H1 (cell line): ENCODE measurements at regions not wholly inside any gene's neighbourhood (a gene's known extent, or its start where the extent isn't known, plus 50 kb on each side); places are given as distances from the start of the nearest gene placed in this dataset.

Experiments
- CTCF ChIA-PET: fragments of 300-600 bp; sonication (Branson Sonifier 250); formaldehyde crosslinking; loops from one replicate; lab custom pipeline; 2021; ENCODE audit not compliant: partially characterized antibody; lab: Charles Lee
- POLR2A ChIA-PET: fragments of 300-600 bp; sonication (Branson Sonifier 250); formaldehyde crosslinking; loops from one replicate; lab custom pipeline; 2021; ENCODE audit warnings: inconsistent platforms; ENCODE audit not compliant: partially characterized antibody; lab: Charles Lee
- DNase-seq, 2 experiments: peaks; one replicate each; pipeline versions ENCODE4 v3.0.0 to v3.0.0-alpha.2; 2010 to 2022; ENCODE audit warnings: low spot score in 2 of 2, low read depth in 1 of 2, mixed read lengths in 1 of 2
- FAIRE-seq: peaks from 2 replicates; lab custom pipeline; 2011; peaks lifted over from hg19 to GRCh38; lab: Jason Lieb, UNC
- H2AFZ ChIP-seq: 2 replicates; pipeline ENCODE4 v1.8.1; 2012; ENCODE audit warnings: low read length, inconsistent platforms
- H2AK5ac ChIP-seq: 2 replicates; pipeline ENCODE4 v1.6.1; 2013; ENCODE audit warnings: low read depth, low read length
- H2BK120ac ChIP-seq: replicated peaks from 2 replicates; pipeline ENCODE3; 2013; ENCODE audit warnings: low read depth, low read length, inconsistent platforms
- H2BK12ac ChIP-seq: 2 replicates; pipeline ENCODE4 v1.6.1; 2013; ENCODE audit warnings: low read depth, low read length
- H2BK15ac ChIP-seq: 2 replicates; pipeline ENCODE4 v1.6.1; 2013; ENCODE audit warnings: low read length
- H2BK20ac ChIP-seq: 2 replicates; pipeline ENCODE4 v1.6.1; 2013; ENCODE audit warnings: low read length
- H2BK5ac ChIP-seq: 2 replicates; pipeline ENCODE4 v1.6.1; 2013; ENCODE audit warnings: low read depth, low read length
- H3K14ac ChIP-seq: 2 replicates; pipeline ENCODE4 v1.6.1; 2013; ENCODE audit warnings: inconsistent platforms; ENCODE audit not compliant: insufficient read length
- H3K18ac ChIP-seq: 2 replicates; pipeline ENCODE4 v1.6.1; 2013; ENCODE audit warnings: low read length; ENCODE audit errors: extremely low read depth
- H3K23ac ChIP-seq: 2 replicates; pipeline ENCODE4 v1.6.1; 2013; ENCODE audit warnings: inconsistent platforms; ENCODE audit not compliant: insufficient read length
- H3K23me2 ChIP-seq: 2 replicates; pipeline ENCODE4 v1.6.1; 2013; ENCODE audit warnings: low read depth, low read length
- H3K27ac ChIP-seq: 2 replicates; pipeline ENCODE4 v1.6.1; 2011; ENCODE audit warnings: low read depth, low read length, inconsistent platforms
- H3K27me3 ChIP-seq, 4 experiments: replicated peaks in 1 of 4; 1 replicate in 1 of 4; 2 replicates in 3 of 4; pipeline versions ENCODE4 v1.6.1 to v1.8.1; 2011 to 2013; ENCODE audit warnings: low read length in 3 of 4, mild to moderate bottlenecking in 3 of 4, inconsistent platforms in 2 of 4, mixed read lengths in 2 of 4, moderate library complexity in 1 of 4; ENCODE audit not compliant: control insufficient read depth in 3 of 4, insufficient read depth in 3 of 4; ENCODE audit errors: extremely low read depth in 1 of 4
- H3K36me3 ChIP-seq, 4 experiments: 2 replicates each; pipeline versions ENCODE4 v1.6.1 to v1.8.1; 2011 to 2013; ENCODE audit warnings: mild to moderate bottlenecking in 4 of 4, low read length in 3 of 4, moderate library complexity in 2 of 4, control low read depth in 1 of 4, inconsistent platforms in 1 of 4; ENCODE audit not compliant: insufficient read depth in 4 of 4, control insufficient read depth in 2 of 4
- H3K4ac ChIP-seq: replicated peaks from 2 replicates; pipeline ENCODE3; 2013; ENCODE audit warnings: low read length, low read depth, mixed read lengths, inconsistent platforms; ENCODE audit not compliant: insufficient read length
- H3K4me1 ChIP-seq, 4 experiments: replicated peaks in 1 of 4; 1 replicate in 1 of 4; 2 replicates in 3 of 4; pipeline versions ENCODE4 v1.6.1 to v1.8.1; 2011 to 2013; ENCODE audit warnings: low read length in 3 of 4, inconsistent platforms in 2 of 4, mixed read lengths in 1 of 4; ENCODE audit not compliant: insufficient read depth in 4 of 4, control insufficient read depth in 3 of 4
- H3K4me2 ChIP-seq, 2 experiments: 2 replicates each; pipeline versions ENCODE4 v1.6.1 to v1.8.1; 2011 to 2013; ENCODE audit warnings: low read depth in 2 of 2, low read length in 2 of 2, control low read depth in 1 of 2, inconsistent platforms in 1 of 2, mild to moderate bottlenecking in 1 of 2; ENCODE audit not compliant: insufficient read depth in 1 of 2
- H3K4me3 ChIP-seq, 4 experiments: fragments of 200-600, 300-600 bp in 1 of 4; sonication (generic), shearing (Covaris generic), sonication (Bioruptor Twin) in 1 of 4; 2 replicates each; pipeline versions ENCODE4 v1.5.1 to v1.8.1; 2011 to 2016; ENCODE audit warnings: low read length in 4 of 4, low read depth in 3 of 4, control low read depth in 2 of 4, inconsistent platforms in 2 of 4, mild to moderate bottlenecking in 2 of 4, mixed read lengths in 1 of 4, moderate library complexity in 1 of 4; ENCODE audit not compliant: insufficient read depth in 2 of 4; ENCODE audit errors: extremely low read depth in 1 of 4
- H3K56ac ChIP-seq: replicated peaks from 2 replicates; pipeline ENCODE3; 2013; ENCODE audit warnings: low read depth, mild to moderate bottlenecking, mixed read lengths, low read length, inconsistent platforms; ENCODE audit not compliant: insufficient read length
- H3K79me1 ChIP-seq: 2 replicates; pipeline ENCODE4 v1.6.1; 2013; ENCODE audit warnings: low read depth, low read length, control low read depth
- H3K79me2 ChIP-seq, 2 experiments: 2 replicates each; pipeline versions ENCODE4 v1.6.1 to v1.8.1; 2012 to 2013; ENCODE audit warnings: low read length in 2 of 2, mild to moderate bottlenecking in 2 of 2, inconsistent platforms in 1 of 2; ENCODE audit not compliant: insufficient read depth in 2 of 2, control insufficient read depth in 1 of 2
- H3K9ac ChIP-seq, 4 experiments: replicated peaks in 1 of 4; 1 replicate in 1 of 4; 2 replicates in 3 of 4; pipeline versions ENCODE4 v1.6.1 to v1.8.1; 2011 to 2013; ENCODE audit warnings: low read depth in 3 of 4, low read length in 3 of 4, control low read depth in 2 of 4, mild to moderate bottlenecking in 2 of 4, moderate library complexity in 2 of 4, inconsistent platforms in 1 of 4; ENCODE audit errors: extremely low read depth in 1 of 4
- H3K9me3 ChIP-seq, 2 experiments: 2 replicates each; pipeline versions ENCODE4 v1.6.1 to v1.8.1; 2012 to 2013; ENCODE audit warnings: mild to moderate bottlenecking in 2 of 2, moderate library complexity in 2 of 2, control low read depth in 1 of 2, inconsistent platforms in 1 of 2, low read depth in 1 of 2, low read length in 1 of 2, mixed read lengths in 1 of 2; ENCODE audit not compliant: insufficient read depth in 2 of 2
- H4K20me1 ChIP-seq, 2 experiments: replicated peaks in 1 of 2; 2 replicates each; pipeline versions ENCODE3 to v1.8.1; 2011 to 2013; ENCODE audit warnings: inconsistent platforms in 2 of 2, low read length in 2 of 2, mild to moderate bottlenecking in 1 of 2; ENCODE audit not compliant: insufficient read depth in 2 of 2, control insufficient read depth in 1 of 2
- H4K5ac ChIP-seq: 2 replicates; pipeline ENCODE4 v1.6.1; 2013; ENCODE audit warnings: low read length, low read depth, mixed read lengths, inconsistent platforms; ENCODE audit not compliant: insufficient read length
- H4K8ac ChIP-seq: 2 replicates; pipeline ENCODE4 v1.8.0; 2013; ENCODE audit warnings: mild to moderate bottlenecking, moderate library complexity, low read length, inconsistent platforms; ENCODE audit not compliant: insufficient read depth; ENCODE audit errors: extremely low read depth
- H4K91ac ChIP-seq: replicated peaks from 2 replicates; pipeline ENCODE3; 2013; ENCODE audit warnings: low read length, mixed read lengths, inconsistent platforms; ENCODE audit not compliant: insufficient read length
- CHD1 ChIP-seq: IDR thresholded peaks from 2 replicates; pipeline ENCODE4 v1.6.1; 2012; ENCODE audit warnings: low read depth, low read length, improper control_type of control experiment
- CTBP2 ChIP-seq: IDR thresholded peaks from 2 replicates; pipeline ENCODE4 v1.7.0; 2011; ENCODE audit warnings: borderline replicate concordance, mild to moderate bottlenecking, moderate library complexity, mixed read lengths, low read length; ENCODE audit not compliant: insufficient read depth, insufficient read length
- EGR1 ChIP-seq: IDR thresholded peaks from 2 replicates; pipeline ENCODE4 v1.6.1; 2011; ENCODE audit warnings: low read depth, low read length, borderline replicate concordance
- FOSL1 ChIP-seq: IDR thresholded peaks from 2 replicates; pipeline ENCODE4 v1.6.1; 2011; ENCODE audit warnings: mild to moderate bottlenecking, low read depth, low read length, moderate library complexity; ENCODE audit not compliant: insufficient read depth
- GTF2F1 ChIP-seq: IDR thresholded peaks from 2 replicates; pipeline ENCODE4 v1.6.1; 2012; ENCODE audit warnings: low read depth, low read length, improper control_type of control experiment, borderline replicate concordance
- POU5F1 ChIP-seq: IDR thresholded peaks from 2 replicates; pipeline ENCODE4 v1.6.1; 2011; ENCODE audit warnings: low read depth, mild to moderate bottlenecking, low read length, moderate library complexity
- SIX5 ChIP-seq: IDR thresholded peaks from 2 replicates; pipeline ENCODE4 v1.6.1; 2011; ENCODE audit warnings: mild to moderate bottlenecking, low read depth, low read length
- TAF1 ChIP-seq: IDR thresholded peaks from 2 replicates; pipeline ENCODE4 v1.6.1; 2011; ENCODE audit warnings: mild to moderate bottlenecking, low read depth, low read length
- WGBS, 2 experiments: shearing (Covaris generic) in 1 of 2; methylation state at CpG; one replicate each; pipeline versions ENCODE4 v1.1.6 to v1.1.7; 2013 to 2015; ENCODE audit warnings: low lambda C conversion rate in 2 of 2, mixed read lengths in 2 of 2, inconsistent platforms in 1 of 2, low coverage in 1 of 2, missing lambda C conversion rate in 1 of 2; ENCODE audit not compliant: insufficient replicate concordance in 2 of 2, insufficient coverage in 1 of 2, insufficient read length in 1 of 2; ENCODE audit errors: extremely low coverage in 1 of 2, missing lambda C conversion rate in 1 of 2; 5-methylcytosine and 5-hydroxymethylcytosine counted together

DNA sequence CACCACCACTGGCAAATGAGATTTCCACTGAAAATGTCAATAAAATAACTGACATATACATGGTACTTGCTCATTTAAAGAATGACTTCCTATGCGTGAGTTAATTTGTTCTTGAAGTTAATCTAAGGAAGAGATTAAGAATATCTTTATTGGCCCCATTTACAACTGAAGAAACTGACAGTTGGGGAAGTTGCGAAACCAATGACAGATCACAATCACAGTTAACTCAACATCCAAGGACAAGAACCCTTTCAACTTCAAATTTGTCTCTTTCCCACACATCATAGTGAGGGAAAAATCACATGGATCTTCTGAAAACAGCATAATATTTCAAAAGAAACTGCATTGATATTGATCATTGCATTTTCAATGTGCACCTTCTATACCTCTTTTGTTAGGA, 565.4 kb downstream of the IRS1 start:
- Histone ChIP-seq H3K27me3 (no peaks in the 10 kb centered on the region), H3K4me1 (no peaks in the 10 kb centered on the region), H3K18ac (no peak overlapping the region), H3K27ac (no peak overlapping the region), H2BK120ac (no peak overlapping the region), H2BK20ac (no peak overlapping the region), H3K4me2 (no peak overlapping the region), H4K8ac (no peak overlapping the region), H2BK5ac (no peak overlapping the region), H3K23me2 (no peaks in the 10 kb centered on the region), H3K79me2 (no peaks in the 10 kb centered on the region), H2BK12ac (no peak overlapping the region), H2AFZ (no peak overlapping the region), H3K23ac (no peak overlapping the region), H3K14ac (no peak overlapping the region), H2BK15ac (no peak overlapping the region), H3K79me1 (no peaks in the 10 kb centered on the region), H3K4ac (no peak overlapping the region), H3K9me3 (no peaks in the 10 kb centered on the region), H4K20me1 (no peaks in the 10 kb centered on the region), H2AK5ac (no peak overlapping the region), H3K56ac (no peak overlapping the region), H4K5ac (no peak overlapping the region), H3K4me3 (no peak overlapping the region), H3K36me3 (no peaks in the 10 kb centered on the region), H4K91ac (no peak overlapping the region), H3K9ac (no peak overlapping the region)
- 91% methylated on average over 2 of the region's 2 CpGs; no CpG with 5 or more reads in 1 of the 2 experiments for WGBS, 2 experiments
- FAIRE-seq (no peak), DNase-seq (no peak)
- ChIA-PET POLR2A (no interaction called here), CTCF (no interaction called here)
- TF ChIP-seq POU5F1, result no peak
- no peak for TF ChIP-seq CHD1
- no peak for TF ChIP-seq CTBP2
- no peak for TF ChIP-seq FOSL1
- TF ChIP-seq GTF2F1, result no peak
- no peak for TF ChIP-seq TAF1
- no peak for TF ChIP-seq EGR1
- TF ChIP-seq SIX5, result no peak
